GM18520 (cell line): ENCODE measurements at regions not wholly inside any gene's neighbourhood (a gene's known extent, or its start where the extent isn't known, plus 50 kb on each side); places are given as distances from the start of the nearest gene placed in this dataset.

Experiments
- ATAC-seq: cut with Tn5 transposase; IDR thresholded peaks from one replicate; pipeline ENCODE4 v1.9.1; 2021; ENCODE audit not compliant: unreplicated experiment

DNA sequence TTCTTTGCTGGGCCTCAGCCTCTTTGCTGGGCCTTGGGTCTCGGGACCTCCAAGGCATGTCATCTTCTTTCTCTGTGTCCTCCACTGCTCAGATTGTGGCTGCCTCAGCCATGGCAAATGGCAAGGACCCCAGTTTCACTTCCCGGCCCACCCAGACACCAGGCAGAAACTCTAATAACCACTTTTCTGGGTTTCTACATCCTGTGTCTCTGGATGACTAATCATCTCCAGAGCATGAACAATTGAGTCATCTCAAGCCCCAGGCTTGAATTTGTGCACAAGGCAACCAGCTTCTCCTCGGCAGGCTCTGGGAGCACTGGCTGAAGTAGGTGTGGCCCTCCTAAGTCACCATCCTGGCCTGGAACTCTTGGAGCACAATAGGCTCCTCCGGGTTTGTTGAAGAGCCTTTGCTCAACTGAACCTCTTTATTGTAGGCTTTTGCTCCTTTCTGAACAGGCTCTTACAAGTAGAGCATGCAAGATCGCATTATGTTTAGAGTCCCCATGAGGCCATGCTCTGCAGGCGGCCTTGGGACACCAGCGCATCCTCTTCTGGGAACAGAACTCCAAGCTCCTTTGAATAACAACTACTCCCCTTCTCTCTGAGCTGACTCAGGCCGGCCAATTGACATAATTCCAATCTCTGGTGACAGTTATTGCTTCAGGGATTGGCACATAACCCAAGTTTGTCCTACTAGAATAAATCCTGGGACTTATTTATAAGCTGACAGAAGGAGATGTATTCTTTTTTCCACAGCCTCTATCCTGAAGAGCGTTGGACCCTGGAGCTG lies 218.1 kb downstream of the WDR11 start:
- ATAC-seq = no peak

- ATAC-seq = no peak
Observed at GRCh38 chr10:121070275-121071070, 219.3 kb downstream of the WDR11 start.

- ATAC-seq = no peak
Observed at GRCh38 chr10:121071901-121072300, 220.7 kb downstream of the WDR11 start.

- no peak for ATAC-seq
Observed at GRCh38 chr10:121073728-121074127, 222.6 kb downstream of the WDR11 start.

GRCh38 chr10:121076776-121077715 lies 225.9 kb downstream of the WDR11 start:
- ATAC-seq = no peak

- ATAC-seq = no peak
Observed at GRCh38 chr10:121078036-121078435, 226.9 kb downstream of the WDR11 start.

GRCh38 chr10:121078672-121079102 lies 227.5 kb downstream of the WDR11 start:
- ATAC-seq = no peak

DNA sequence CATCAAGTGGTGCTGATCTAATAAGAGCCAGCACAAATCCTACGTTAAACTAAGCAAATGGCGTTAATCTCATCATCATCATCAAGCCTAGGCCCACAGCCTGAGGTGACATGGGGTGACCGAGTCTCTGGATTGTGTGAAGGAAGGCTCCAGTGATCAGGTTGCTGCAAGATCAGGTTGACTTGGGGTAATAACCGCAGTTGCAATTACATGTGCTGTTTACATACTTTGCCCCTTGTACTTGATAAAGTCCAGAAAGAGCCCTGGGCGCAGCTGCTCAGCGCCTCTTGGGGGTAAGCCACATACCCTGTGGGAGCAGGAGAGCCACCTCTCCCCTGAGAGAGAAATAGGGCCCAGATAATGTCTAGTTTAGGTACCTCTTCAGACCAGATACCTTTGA lies 228.1 kb downstream of the WDR11 start:
- ATAC-seq = no peak

GRCh38 chr10:121080281-121080891 lies 229.2 kb downstream of the WDR11 start:
- ATAC-seq = no peak

- no peak for ATAC-seq
Observed at GRCh38 chr10:121081306-121081705, 230.1 kb downstream of the WDR11 start.

DNA sequence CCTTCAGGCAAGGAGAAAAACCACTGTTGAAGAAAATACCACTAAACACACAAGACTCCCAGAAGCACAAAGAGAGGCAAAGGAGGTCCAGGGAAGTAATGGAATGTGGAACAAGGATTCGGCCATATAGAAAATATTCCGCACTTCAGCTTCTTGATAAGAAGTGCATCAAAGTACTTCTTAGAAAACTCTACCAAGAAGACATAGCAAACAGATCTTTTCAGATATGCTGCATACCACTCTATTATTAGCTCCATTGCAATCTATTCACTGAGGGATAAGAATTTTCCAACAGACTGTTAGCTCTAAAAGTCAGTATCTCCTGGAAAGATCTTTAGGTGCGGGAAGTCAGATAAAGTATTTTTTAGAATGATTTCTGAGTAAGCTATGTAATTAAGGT lies 231.8 kb downstream of the WDR11 start:
- ATAC-seq = no peak

- ATAC-seq = no peak
Observed at GRCh38 chr10:121084016-121084674, 233.0 kb downstream of the WDR11 start.

GRCh38 chr10:121084675-121085070 lies 233.5 kb downstream of the WDR11 start:
- ATAC-seq = no peak

DNA sequence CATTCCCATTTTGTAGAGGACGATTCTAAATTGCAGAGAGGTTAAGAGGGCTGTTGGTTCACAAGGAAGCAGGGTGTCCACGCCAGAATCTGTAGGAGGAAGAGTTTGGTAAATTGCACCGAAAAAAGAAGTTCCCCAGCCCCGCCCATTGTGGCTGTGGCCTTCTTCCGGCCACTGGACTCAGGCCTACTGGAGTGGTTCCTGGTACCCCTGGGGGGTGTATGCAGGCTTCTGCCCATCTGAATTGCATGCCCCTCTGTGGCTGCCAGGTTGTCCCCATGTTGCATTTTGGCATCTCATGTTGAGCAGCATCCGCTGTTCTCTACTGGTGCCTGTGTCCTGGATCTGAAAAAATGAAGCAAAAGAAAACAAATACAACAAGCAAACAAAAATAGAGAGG lies 234.2 kb downstream of the WDR11 start:
- no peak for ATAC-seq

GRCh38 chr10:121087129-121087528 lies 236.0 kb downstream of the WDR11 start:
- no peak for ATAC-seq

GRCh38 chr10:121087688-121088087 lies 236.5 kb downstream of the WDR11 start:
- ATAC-seq = no peak

DNA sequence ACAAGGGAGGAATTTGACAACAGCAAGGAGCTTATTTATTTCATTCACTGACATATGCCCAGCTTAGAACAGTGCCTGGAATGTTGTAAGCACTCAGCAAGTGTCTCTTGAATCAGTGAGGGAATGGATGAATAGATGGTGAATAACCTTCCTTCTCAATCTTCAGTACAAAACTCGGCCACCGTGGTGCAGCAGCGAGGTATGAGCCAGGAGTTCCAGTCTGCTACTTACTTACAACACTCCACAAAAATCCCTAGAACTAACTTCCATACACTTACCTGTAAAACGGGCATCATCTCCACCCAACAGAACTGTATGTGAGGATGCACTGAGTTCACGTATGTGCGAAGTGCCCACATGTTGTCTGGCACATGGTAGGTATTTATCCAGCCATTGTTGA lies 237.4 kb downstream of the WDR11 start:
- ATAC-seq = no peak

GRCh38 chr10:121089434-121089833 lies 238.3 kb downstream of the WDR11 start:
- ATAC-seq = no peak

DNA sequence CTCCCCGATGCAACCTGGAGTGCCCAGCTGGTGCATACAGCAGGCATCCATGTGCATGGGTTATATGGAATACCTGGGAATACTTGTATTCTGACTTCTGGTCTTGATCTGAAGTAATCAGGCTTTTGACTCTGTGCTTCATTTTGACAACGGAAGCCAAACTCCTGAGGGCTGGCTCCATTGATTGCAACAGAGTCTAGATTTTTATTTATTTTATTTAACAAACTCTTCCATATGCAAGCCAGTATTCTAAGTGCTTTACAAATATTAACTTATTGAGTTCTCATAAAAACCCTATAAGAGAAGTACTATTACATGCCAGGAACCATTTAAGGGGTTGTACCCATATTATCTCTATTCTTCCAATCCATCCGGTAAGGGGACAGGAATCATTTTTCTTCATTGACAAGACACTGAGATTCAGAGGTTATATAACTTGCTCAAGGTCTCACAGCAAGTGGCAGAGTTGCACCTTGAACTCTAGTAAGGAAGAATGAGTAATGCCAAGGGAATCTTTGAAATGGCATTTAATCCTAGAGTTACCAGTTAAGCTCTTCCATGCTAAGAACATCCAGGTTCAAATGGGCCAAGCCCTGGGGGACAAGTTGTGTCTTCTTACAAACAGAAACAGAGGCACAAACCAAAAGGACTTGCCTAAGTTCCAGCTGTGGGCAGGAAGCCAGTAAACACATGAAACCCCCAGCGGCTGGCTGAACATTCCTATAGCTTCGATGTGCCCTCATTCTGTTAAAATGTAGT lies 241.0 kb downstream of the WDR11 start:
- ATAC-seq = no peak

- ATAC-seq = no peak
Observed at GRCh38 chr10:121092720-121093095, 241.5 kb downstream of the WDR11 start.
